Dermis blood vessel endothelial cell (primary cell): ENCODE measurements at regions not wholly inside any gene's neighbourhood (a gene's known extent, or its start where the extent isn't known, plus 50 kb on each side); places are given as distances from the start of the nearest gene placed in this dataset.

Experiments
- DNase-seq: peaks from one replicate; pipeline ENCODE4 v3.0.0; 2010

DNA sequence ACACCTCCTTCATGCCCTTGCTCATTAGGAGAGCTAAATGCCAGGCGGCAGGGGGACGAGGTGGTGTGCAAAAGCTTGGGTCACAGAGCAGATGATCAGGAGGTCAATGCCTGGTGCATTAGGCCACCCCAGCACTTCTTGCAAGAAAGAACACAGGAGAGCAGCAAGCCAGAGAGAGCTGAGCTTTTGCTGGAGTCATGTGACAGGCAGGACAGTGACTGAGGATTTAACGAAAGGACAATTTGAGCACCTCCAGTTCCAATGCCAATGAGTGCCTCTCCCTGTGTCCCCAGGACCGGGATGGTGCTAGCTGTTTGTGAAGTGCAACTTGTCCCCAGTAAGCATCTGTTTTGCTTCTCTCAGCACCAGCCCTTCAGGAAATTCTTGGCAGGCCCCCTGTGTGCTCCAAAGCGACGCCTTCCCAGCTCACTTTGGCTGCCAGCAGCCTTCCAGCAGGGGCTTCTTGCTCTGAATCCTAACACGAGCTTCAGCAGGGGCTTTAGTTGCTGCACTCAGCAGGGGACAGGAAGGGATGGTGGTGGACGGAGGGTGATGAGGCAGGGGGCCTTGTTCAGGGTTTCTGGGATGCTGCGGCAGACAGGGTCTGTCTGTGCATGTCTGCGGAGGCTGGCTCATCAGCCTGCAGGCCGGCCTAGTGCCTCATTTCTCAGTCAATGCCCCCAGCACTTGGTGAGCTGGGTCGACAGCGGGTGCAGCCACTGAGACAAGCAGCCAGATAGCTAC, 368.1 kb downstream of the RPS24 start:
- no peak for DNase-seq

DNA sequence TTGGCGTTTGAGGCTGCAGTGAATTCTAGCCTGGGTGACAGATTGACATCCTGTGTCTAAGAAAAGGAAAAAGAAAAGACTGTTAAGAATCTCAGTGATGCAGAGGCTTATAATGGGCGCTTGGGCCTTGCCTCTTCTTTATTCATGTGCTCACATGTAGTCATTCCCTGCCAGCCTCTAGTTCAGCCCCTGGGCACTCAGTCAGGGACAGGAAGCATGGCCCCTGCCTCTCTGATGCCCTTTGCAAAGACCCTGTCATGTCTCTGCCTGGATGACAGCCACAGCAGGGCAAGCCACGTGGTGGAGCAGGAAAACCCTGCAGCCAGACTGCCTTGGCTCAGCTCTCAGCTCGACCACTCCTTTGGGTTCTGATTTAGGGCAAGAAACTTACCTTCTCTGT, 368.9 kb downstream of the RPS24 start:
- no peak for DNase-seq

DNA sequence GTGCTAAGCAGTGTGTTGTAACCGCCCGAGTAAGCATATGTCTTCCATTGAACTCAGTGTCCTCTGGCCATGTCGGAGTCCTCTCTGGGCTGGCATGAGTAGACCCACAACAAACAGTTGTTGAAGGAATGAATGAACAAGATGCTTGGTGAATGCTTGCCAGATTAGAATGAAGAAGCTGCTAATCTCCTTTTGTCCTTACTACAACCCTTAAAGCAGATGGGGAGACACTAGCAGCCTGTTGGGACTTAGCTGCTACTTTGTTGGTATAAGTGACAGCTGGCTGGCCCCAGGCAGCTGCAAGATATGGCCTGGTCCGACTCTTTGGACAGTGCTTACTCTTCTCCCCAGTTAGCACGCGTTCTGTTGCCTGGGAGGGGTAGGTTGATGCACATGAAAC, 370.1 kb downstream of the RPS24 start:
- no peak for DNase-seq

DNA sequence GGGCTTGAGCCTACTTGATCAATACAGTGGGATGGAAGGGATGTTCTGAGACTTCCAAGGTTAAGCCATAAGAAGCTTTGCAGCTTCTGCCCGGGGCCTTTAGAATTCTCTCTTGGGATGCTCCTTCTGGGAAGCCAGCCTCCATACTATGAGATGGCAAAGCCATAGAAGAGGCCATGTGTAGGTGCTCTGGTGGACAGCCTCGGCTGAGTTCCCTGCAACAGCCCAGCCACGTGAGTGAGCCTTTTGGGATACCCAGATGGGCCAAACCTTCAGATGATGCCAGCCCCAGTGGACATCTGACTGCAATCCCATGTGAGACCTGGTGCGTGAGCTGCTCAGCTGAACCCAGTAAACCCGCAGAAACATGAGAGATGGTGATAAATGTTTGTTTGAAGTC, 370.6 kb downstream of the RPS24 start:
- no peak for DNase-seq

DNA sequence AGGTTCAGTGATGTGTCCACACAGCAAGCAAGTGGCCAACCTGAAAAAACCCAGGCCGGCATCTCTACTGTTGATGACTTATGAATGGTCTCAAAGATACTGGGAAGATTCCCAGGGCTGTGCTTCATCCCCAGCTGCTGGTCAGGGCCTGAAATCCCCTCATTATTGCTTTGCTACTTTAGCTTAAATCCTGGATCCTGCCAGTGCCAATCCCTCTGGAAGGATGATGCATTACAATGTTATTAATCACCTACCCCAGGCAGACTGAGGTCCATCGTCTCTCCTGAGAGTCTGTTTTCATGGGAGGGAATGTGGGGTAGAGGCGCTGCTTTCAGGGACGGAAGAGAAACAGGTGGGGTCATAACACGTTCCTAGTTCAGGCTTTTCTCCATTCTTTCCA, 371.6 kb downstream of the RPS24 start:
- DNase-seq, result no peak

DNA sequence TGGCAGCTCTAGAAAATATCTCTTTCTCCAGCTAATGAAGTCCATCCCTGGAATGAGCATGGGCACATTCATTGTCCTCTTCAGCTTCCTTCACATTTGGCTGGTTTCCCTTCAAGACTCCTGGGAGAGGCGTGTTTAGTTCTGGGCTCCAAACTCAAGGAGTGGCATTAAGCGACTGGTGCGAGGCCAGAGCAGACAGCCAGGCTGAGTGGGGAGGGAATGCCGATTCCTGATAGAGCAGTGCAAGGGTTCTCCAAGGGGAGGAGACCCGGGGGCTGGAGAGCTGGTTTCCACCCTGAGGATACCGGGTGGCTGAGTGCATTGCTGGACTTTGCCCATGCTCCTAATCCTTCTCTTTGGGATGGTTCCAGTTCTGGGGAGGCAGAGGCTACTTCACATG, 372.1 kb downstream of the RPS24 start:
- no peak for DNase-seq

DNA sequence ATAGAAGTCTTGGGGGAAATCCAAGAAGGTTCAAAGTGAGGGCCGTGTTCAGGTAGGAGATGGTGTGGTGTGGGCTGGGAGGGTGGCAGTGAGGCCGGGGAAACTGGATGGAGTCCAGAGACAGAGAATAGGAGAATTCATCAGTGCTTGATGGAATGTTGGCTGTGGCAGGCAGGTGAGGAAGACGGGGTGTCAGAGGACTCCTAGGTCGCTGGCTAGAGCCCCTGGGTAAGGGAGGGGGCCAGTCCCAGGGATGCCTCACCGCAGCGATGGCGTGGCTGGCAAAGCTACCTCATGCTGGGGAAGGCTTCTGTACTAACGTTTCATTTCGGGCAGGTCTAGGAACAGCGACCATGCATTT, 373.0 kb downstream of the RPS24 start:
- no peak for DNase-seq

DNA sequence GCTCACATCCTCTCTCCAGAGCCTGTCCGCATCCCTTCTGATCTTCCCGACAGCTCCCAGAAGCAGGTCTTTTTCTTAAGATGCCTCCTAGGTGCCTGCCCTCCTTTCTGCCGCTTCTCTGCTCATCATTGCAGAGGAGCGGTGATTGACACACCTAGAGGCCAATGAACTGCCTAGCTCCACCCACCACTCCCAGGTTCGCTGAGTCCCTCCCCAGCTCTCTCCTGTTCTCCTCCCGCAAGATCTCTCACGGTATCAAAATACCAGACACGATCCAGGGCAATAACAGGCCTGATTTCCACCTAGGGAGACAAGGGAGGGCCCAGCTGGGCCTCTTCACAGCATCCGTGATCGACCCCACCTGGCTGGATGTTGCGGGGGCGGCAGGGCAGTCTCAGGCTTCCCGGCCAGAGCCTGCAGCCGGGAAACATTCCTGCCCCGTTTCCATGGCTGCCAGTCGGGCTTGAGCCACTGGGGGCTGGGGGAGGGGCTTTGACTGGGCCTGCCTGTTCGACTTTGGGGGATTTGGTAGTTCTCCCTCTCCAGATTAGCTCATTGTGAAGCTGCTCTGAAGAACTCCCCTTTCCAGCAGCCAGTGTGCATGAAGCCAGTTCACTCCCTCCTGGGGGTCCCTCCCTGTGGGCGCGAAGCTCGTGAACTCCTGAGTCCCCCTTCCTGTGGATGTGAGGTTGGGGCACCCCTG, 373.5 kb downstream of the RPS24 start:
- peak; percentile 75 for DNase-seq

DNA sequence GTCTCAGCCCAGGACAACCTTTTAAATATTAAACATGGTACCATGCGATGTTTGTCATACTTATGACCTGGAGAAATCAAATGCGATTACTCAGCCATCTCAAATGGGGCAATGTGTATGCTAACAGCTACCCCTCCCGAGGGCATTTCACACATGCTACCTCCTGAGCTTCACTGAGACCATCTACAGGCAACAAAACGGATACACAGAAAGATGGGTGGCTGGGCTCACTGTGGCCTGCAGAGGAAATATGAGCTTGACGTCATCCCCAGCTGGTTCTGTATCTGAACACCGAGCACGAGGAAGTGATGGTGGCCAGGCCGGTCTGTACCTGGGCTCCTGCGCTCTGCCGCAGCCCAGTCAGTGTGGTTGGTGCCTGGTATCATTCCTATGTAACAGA, 374.3 kb downstream of the RPS24 start:
- DNase-seq, result no peak

DNA sequence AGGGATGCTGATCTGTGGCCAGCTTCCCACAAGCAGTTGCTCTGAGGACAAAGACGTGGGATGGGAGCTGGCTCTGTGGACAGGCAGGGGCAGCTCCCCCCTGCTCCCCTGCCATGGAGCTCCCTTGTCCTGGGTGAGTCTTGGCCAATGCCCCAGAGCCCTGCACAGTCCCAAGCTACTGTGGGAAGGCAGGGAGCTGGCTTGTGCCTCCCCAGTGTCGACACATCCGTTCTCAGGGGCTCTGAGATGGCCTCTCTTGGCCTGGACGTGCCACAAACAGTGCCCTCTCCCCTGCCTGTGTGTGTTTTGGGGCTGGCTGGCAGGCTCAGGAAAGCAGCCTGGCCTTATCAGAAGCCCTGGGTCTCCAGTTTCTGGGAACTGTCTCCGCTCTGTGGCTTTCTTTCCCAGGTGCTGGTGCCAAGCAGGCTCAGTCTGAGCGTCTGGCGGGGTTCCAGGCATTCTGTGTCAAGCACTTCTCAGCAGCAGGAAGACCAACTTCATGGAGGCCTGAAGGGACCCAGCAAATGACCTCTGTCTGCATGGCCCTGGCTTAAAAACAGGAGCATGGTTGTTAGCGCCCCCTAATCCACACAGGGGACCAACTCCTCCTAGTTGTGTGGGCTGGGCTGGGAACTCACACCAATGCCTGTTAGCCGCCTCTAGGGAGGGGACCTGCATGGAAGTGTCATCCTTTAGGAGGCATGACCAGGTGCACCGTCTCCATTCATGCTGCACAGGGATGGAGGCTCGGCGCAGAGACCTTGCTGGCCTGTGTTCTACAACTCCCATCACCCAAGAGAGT, 375.2 kb downstream of the RPS24 start:
- no peak for DNase-seq

DNA sequence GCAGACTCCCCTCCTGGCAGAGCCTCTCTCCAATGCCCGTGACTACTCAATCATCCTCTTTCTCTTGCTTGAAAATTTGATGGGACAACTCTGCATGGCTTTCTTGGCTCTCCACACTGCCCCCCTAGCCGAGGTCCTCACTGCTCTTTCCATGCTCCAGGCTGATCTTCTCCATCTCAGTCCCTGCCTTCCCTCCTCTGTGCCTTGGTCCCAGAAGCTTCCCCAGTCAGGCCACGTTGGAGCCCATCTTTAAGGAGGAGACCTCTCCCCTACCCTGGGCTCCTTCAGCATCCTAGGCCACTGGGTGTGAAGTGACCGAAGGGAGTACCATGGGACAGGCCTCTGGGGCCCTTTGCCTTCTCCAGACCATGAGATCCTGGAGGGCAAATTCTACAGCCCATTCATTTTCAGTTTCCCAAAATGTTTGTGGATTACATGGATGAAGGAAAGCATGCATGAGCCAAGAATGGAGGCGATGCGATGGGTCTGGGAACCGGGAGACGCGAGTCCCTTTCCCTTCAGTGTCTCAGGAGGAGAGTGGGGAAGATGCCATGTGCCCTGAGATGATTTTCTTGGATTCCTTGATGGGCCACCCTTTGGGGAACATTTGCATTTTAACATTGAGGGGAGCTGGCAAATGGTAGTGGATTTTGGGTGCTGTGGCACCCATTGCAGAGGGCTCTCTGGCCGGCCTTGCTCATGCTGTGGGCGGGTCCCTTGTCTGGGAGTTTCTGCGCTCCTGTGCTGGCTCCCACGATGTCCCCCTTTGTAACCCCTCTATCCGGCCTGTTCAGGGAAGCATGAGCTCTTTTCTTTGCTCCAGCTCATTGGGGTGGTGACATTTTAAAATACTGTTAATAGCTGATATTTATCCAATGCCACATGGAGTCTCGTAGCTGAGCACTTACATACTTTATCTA, 376.6 kb downstream of the RPS24 start:
- no peak for DNase-seq

DNA sequence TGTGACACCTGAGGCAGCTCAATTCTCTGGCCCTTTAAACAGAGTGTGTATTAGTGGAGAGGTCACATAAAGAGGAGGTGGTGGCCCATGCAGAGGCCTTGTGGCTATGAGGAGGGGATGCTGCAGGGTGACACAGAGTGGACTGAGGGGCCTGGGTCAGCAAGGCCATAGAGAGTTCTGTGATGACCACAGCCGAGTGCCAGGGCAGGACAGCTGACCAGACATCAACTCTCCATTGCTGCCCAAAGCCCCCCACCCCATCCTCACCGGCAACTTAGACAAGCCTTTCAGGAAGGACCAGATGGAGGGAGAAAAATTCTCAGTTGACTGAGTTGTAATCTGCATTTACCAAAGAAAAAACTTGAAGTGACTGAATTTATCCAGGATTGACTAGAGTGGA, 378.1 kb downstream of the RPS24 start:
- no peak for DNase-seq

DNA sequence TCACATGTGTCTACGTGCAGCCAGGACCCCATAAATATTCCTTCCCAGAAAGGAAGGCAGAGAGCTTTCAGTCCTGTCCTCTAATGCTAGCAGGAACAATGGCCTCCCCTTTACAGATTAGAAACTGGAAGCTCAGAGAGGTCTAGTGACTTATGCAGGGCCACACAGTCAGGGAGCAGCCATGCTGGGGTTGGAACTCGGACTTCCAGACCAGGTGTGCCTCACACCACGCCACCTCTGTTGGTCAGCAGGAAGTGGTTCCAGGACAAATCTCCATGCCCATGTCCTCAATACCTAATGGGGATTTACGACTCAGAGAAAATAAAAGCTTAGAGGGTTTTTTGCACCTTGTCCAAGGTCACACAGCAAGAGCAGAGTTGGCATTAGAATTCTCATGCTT, 378.9 kb downstream of the RPS24 start:
- DNase-seq, result no peak

DNA sequence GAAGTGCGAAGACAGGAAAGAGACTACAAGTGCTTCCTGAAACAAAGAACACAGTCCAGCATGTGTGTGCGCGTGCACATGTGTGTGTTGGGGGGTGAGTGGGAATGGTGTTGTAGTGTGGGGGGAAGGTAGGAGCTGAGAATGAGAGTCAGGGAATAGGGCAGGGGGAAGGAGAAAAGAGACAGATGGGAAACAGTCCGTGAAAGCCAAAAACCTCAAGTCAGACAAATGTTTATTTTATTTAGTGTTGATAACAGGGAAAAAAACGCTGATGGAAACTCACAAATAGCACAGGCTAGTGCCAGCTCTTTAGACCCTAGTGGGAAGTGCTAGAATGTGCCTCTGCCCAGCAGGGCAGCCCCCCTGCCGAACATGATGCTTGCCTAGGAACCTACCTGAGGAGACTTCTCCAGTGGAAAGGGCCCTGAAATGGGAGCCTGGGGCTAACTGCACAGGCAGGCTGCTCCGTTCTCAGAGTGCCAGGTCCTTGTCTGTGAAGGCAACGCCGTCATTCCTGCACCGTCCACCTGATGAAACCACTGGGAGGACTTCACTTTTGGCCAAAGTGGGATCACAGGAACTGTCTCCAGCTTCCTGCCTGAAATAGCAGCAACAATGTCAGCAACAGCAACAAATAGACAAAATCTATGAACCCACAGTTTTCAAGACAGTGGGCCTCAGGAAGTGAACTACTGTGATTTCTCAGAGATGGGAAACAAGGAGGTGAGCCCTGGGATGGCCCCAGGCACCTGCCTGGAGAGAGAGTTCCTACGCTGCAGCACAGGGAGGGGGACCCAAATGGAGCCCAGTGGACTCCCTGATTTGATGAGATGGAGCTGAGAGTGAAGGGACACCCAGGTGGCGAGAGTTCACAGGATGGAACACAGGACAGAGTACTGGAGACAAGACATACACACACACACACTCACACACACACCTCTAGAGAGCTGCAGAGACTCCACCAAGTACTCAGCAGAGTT, 379.7 kb downstream of the RPS24 start:
- DNase-seq, result no peak

DNA sequence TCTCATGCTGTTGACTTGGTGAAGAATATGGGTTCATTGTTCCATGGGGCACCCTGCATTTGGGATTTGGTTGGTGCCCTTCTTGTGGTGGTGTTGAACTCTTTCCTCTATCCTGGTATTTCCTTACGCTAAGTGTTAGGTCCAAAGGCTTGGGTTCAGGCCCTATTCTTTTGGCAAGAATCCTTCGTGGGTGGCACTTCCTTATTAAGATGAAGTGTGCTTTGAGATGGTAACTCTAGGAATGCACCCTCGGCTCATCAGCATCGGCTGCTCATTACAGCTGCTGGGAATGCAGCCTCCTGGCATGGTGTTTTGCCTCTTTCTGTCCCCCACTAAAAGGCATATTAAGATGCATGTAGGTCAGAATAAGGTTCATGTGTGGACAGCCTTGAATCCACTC, 380.7 kb downstream of the RPS24 start:
- no peak for DNase-seq

DNA sequence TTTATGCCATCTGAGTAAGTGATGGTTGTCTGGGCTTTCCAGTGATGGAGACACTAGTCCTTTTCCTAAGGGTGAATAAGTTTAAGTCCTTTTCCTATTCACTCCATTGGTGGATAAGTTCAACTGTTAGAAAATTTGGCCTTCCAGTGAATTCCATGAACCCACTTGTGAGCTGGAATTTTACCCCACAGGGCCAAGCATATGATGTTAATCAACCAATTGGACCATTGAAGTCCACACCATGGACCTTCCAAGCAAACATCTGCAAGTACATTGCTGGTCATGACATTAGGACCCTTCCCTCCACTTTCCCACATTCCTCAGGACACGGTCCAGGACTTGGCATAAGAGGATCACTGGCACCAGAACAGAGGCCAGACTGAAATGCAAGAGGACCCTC, 381.4 kb downstream of the RPS24 start:
- no peak for DNase-seq

DNA sequence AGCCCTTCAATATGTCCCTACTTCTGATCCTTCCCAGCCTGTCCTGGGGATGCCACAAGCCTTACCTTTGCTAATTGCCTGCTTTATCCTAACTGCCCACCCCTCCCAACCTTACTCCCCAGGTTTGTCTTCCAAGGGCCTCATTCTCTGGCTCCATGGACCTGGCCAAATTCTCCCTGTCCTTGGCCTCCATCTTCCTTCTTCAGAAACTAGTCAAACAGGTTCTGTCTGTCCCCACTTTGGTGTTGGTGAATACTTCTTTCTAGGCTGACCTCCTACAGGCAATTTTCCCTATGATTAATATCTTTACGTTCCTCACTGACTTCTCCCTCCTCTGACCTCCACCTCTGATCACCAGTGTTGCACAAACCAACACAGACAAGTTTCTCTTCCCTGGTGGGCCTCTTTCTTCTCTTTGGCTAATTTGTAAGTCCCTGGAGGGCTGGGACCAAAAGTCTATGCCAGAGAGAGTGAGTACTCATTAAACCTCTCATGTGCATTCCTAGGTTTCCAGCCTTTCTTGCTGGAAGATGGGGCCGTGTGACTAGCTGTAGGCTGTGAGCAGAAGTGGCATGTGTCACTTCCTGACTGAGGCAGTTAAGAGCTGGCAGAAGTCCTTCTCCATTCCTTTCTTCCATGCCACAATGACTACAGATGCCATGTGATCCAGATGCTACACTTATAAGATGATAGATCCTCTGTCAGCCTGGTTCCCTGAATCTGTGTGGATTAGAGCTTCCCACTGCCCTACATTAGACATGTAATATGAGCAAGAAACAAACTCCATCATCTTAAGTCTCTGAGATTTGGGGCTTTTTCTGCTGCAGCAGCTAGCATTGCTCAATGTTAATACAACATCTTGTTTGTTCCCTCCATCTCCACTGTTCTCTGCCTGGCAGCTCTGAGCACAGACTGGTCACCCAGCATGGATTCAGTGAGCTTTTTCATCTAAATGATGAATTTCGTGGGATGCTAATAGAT, 382.7 kb downstream of the RPS24 start:
- DNase-seq, result no peak

DNA sequence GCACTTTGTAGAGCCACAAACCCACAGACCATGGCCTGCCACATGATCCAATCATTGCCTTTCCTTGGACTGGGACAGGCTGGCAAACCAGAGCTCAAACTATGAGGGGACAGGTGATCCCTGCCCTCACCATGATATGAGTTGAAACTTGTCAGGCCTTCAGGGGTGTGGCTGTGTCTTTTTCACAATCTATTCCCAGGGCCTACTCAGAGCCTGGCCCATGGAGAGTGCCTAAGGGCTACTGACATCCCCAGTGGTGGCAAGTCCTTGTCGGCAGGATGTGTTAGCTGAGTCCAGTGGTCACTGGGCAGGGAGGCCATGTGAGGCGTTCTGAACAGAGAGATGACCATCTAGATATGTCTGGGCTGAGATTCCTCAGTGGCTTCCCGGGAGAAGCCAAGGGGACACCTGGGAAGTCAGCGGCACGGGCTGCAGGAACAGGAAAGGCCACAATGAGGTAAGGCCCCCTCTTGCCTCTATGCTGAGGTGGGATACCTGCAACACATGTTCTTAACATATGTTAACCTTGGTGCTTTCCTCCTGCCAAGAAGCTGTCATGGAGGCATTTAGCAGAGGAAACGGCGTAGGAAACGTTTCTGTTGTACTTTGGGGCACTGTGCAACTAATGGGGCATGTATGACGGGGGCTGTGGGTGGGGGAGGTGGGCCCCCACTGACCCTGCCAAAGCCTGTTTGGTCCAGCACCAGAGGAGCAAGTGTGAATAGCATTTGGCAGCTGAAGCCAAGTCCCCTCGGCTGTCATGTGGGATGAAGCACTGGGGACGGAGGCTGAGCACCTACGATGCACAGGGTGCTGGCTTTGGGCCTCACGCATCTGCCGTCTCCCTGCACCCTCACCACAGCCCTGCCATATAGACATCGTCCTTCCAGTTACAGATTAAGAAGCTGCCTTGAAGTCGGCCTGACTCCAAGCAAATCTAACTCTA, 384.0 kb downstream of the RPS24 start:
- no peak for DNase-seq
